IMR-90 (cell line): ENCODE measurements at regions not wholly inside any gene's neighbourhood (a gene's known extent, or its start where the extent isn't known, plus 50 kb on each side); places are given as distances from the start of the nearest gene placed in this dataset.

ENCODE experiments used
- CEBPB ChIP-seq: IDR thresholded peaks from 2 replicates; pipeline ENCODE4 v1.6.1; 2012; ENCODE audit warnings: low read depth, low read length, improper control_type of control experiment
- CTCF ChIP-seq: conservative IDR thresholded peaks from 2 replicates; pipeline ENCODE4 v1.5.1; 2012; ENCODE audit warnings: mild to moderate bottlenecking, low read depth, low read length, improper control_type of control experiment
- MXI1 ChIP-seq: IDR thresholded peaks from 2 replicates; pipeline ENCODE4 v1.6.1; 2012; ENCODE audit warnings: low read depth, mild to moderate bottlenecking, low read length, moderate library complexity, borderline replicate concordance
- POLR2A ChIP-seq: IDR thresholded peaks from 2 replicates; pipeline ENCODE4 v1.6.1; 2012; ENCODE audit warnings: mild to moderate bottlenecking, low read depth, low read length
- SMC3 ChIP-seq: fragments of 150-350 bp; IDR thresholded peaks from 2 replicates; pipeline ENCODE4 v1.6.1; 2016; ENCODE audit warnings: low read depth, mild to moderate bottlenecking, antibody characterized with exemption, low read length, moderate library complexity
- USF2 ChIP-seq: fragments of 150-350 bp; IDR thresholded peaks from 2 replicates; pipeline ENCODE4 v1.6.1; 2017; ENCODE audit warnings: mild to moderate bottlenecking, antibody characterized with exemption, low read length, low read depth

DNA sequence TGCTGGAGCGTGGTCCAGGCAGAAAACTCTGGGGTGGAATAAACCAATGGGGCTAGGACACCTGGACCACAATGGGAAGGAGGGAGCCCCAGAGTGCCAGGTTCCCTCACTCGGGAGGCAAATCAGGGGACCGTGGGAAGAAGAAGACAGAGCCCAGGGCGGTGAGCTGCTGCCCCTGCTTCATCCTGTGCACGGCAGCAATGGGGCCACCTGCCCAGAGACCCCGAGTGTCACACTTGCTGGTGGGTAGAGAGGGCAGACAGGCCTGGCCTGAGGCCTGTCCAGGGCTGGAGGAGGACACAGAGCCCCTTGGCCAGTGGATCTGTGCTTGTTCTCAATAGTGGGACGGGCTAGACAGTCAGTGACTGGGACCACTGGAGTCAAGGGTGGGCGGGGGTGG is 58.2 kb downstream of the DIO3 start:
- no peak for TF ChIP-seq CTCF
- TF ChIP-seq MXI1: no peak
- TF ChIP-seq USF2: no peak
- TF ChIP-seq POLR2A: no peak
- no peak for TF ChIP-seq CEBPB
- TF ChIP-seq SMC3: no peak
